GM19455 (cell line): ENCODE measurements at regions not wholly inside any gene's neighbourhood (a gene's known extent, or its start where the extent isn't known, plus 50 kb on each side); places are given as distances from the start of the nearest gene placed in this dataset.
A peak's percentile ranks its signal among the peaks of the same experiment; 100 is the strongest.
"Not testable (repeated sequence)": the region's sequence is repeated elsewhere in the genome, so short reads cannot be mapped to it uniquely, and the experiment has no call there.

ENCODE experiments used
- ATAC-seq: cut with Tn5 transposase; IDR thresholded peaks from one replicate; pipeline ENCODE4 v1.9.1; 2021; ENCODE audit not compliant: unreplicated experiment

DNA sequence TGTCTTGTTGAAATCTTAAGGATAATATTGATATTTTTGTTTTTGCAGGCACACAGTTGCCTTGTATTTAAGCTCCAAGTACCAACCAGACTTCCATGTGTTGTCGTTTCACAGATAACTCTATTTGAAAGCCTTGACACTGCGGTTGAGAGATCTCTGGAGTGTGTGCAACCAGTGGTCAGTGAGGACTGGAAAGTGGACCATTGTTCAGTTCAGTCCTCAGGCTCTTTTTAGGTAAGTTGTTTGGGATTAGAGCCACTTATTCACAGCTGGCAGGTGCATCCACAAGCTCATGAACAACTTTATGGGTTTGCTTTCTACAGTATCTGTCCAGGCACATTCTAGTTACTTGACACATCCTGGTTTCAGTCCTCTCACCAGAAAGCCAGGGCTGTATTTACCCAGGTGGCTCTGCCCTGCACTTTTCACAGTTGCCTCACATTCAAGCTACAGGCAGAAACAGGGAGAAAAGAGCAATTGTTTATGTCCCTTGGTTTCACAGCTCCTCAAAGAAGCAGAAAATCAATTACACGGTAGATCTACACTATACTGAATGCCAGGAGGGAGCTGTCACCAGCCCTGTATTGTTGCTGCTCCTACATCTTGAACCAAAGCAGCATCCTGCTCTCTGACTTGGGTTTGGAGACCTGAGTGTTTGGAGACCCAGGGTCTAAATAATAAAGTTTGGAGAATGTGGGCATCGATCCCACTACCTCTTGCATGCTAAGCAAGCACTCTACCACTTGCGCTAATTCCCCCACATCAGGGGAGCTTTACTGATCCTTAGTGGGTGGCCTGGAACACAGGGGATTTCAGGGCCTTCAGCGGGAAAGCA, 543.3 kb downstream of the PRIM2 start:
- not testable (repeated sequence) for ATAC-seq

DNA sequence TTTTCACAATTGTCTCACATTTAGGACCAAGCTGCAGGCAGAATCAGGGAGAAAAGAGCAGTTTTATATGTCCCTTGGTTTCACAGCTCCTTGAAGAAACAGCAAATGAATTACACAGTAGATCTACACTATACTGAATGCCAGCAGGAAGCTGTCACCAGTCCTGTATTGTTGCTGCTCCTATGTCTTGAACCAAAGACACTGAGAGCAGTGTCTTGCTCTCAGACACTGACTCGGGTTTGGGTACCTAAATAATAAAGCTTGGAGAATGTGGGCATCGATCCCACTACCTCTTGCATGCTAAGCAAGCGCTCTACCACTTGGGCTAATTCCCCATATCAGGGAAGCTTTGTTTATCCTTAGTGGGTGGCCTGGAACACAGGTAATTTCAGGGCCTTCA, 552.7 kb downstream of the PRIM2 start:
- ATAC-seq, result not testable (repeated sequence)

DNA sequence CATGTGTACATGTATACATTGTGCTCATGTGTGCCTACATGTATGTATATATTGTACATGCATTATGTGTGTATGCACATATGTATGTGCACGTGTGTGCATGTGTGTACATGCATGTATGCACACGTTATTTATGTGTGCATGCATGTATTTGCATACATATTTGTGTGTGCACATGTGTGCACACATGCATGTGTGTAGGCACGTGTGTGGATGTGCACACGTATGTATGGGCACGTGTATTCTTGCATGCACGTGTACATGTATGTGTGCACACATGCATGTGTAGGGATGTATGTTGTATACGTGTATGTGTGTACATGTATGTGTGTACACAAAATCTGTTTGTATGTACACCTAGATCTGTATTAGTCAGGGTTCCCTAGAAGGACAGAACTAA, 556.0 kb downstream of the PRIM2 start:
- ATAC-seq, result not testable (repeated sequence)

DNA sequence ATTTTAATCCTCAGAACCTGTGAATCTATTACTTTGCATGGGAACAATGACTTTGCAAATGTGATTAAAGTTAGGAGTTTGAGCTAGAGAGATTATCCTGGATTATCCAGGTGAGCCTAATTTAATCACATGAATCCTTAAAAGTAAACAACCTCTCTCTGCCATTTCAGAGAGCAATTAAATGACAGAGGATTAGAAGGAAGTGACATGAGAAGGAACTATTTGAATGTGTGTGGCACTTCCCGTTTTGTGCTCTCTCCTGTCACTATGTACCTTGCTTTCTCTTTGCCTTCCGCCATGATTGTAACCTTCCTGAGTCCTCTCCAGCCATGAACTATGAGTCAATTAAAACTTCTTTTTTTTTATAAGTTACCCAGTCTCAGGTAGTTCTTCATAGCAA, 559.2 kb downstream of the PRIM2 start:
- not testable (repeated sequence) for ATAC-seq

DNA sequence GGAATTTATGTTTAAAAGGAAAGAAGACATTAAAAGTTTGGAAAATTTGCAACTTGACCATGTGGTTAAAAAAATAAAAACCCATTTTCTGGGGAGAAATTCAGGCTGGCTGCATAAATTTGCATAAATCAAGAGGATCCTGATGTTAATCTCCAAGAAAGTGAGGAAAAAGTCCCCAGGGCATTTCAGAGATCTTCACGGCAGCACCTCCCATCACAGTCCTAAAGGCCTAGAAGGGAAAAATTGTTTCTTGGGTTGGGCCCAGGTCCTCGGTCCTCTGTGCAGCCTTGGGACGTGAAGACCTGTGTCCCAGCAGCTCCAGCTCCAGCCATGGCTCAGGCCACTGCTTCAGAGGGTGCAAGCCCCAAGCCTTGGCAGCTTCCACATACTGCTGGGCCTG, 560.3 kb downstream of the PRIM2 start:
- ATAC-seq, result not testable (repeated sequence)

DNA sequence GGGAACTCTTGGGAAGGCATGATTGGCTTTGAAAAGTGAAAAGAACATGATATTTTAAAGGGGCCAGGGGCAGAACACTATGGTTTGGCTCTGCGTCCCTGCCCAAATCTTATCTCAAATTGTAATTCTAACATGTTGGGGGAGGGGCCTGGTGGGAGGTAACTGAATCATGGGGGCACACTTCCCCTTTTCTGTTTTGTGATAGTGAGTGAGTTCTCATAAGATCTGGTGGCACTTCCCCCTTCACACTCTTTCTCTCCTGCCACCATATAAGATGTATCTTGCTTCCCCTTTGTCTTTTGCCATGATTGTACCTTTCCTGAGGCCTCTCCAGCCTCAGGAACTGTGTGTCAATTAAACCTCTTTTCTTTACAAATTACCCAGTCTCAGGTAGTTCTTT, 561.4 kb downstream of the PRIM2 start:
- not testable (repeated sequence) for ATAC-seq

DNA sequence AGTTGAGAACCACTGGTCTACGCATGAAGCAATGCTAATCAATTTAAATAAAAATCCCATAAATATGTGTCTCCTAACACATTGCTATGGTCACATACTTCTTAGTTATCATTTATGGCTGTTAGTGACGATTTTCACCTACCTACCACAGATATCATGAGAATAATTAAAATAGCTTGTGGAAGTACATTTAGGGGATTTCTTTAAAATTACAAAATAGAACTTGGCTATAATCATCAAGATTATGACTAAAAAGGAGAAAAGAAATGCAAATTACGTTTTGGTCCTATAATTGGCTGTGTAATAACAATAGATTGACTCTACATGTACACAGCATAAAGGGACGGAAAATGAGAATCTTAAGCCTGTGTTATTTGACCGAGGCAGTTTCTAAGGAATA, 581.4 kb downstream of the PRIM2 start:
- ATAC-seq, result peak; percentile 68

DNA sequence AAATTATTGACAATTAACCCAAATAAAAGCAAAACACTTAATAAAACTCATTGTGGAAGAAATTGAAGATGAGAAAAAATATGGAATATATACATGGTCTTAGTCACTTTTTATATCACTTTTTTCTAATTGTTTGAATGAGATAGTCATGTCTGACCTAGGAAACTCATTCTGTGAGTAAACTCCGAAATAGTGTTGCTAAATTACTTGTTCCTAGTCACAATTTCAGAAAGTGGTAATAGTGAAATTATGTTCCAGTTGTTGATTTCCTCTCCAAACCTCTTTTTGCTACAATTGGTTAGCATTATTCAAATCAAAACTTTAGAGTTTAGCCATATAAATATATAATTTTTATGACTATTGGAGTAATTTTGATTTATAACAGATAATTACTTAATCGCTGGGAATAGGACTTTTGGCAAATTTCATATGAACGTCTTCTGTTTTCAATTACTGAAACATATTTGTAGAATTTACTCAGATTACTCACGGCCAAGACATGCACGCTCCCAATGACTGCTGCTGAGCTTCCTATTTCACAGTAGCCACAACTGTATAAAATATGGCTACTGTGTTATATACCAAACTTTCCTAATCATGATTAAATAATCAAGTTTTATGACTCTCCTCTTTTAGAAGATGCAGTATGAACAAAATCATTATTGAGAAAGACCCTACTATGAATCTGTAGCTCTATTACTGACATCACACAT, 583.4 kb downstream of the PRIM2 start:
- not testable (repeated sequence) for ATAC-seq

DNA sequence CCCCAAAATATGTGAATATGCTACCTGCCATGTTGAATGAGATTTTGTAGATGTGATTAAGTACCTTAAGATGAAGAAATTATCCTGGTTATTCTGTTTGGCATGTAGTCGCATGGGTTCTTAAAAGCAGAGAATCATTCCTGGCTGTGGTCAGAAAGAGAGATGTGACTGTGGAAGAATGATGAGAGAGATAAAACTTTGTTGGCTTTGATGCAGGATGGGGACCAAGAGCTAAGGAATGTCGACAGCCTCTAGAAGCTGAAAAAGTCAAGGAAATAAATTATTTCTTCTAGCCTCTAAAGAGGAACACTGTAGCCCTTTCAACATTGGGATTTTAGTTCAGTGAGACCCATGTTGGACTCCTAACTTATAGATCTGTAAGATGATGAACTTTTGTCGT, 584.0 kb downstream of the PRIM2 start:
- ATAC-seq, result not testable (repeated sequence)

DNA sequence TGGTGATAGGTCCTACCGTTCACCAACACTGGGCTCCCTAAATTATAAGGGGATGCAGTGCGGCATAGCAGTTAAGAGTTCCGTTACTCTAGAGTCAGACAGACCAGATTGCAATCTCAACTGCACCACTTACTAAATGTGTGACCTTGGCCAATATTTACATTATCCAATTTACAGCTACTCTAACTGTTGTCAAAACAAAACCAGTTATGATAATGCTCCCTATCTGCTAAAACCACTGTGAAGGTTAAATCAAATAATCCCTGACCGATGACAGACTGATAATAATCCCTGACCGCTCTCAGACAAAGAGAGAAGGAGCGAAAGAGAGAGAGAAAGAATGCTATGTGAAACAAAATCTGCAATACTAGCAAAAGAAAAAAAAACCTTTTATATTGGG, 586.9 kb downstream of the PRIM2 start:
- ATAC-seq, result not testable (repeated sequence)

DNA sequence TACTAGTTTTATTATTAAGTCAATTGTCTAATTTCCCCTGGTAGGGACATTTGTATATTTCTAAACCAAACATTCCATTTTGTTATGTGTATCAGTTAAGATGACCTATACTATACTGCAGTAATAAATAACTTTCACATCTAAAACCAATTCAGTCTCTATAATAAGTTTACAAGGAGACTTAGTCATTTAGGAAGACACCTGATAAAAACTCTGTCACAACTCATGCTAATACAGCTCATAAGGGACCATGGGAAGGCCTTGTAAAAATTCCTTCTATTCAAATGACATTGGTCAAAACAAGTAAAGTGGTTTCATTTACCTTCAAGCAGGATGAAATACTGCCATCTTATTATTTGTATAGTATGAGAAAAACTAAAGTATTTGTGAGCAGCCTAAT, 597.9 kb downstream of the PRIM2 start:
- not testable (repeated sequence) for ATAC-seq

DNA sequence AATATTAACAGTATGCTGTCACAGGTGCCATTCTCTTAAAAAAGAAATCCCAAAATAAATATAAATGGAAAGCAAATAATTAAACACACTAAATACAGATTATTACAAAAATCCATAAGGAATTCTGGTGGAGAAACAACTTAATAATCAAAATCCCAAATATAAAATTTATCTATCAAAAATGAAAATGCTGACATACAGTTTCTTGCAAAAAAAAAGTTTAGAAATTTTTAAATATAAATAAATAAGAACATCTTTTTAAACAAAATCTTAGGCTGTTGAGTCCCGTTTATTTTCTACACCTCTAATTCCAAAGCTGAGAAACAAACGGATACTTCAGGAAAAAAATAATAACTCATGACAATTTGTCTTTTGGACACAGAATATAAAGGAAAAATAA, 625.5 kb downstream of the PRIM2 start:
- ATAC-seq, result not testable (repeated sequence)

DNA sequence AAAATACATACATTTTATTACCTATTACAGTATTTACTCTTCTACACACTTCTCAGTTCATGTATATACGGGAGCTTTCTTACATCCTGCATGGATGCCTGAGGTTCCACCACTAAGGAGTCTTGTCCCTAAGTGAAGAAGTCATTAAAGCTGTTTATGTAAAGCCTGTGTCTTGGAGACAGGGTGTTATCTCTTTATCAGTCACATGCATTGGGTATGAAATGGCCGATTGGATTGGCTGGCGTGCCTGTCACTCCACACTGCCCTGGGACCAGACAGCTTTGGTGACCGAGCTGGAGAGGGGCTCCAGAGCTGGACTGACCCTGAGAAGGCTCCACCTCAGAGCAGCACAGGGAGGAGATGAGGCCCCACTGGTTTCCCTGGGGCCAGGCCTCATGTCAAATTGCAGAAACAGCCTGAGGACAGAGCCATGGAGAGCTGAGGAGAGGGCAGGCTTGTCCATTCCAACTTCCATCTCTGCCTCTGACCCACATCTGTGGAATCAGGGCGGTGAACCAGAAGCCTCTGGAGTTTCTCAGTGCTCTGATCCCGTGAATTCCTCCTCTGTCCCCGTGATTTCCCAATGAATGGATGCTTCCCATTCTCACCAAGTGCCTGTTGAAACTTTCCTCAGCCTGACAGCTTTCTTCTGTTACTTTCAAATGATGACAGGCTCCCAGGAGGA, 628.8 kb downstream of the PRIM2 start:
- ATAC-seq, result not testable (repeated sequence)

DNA sequence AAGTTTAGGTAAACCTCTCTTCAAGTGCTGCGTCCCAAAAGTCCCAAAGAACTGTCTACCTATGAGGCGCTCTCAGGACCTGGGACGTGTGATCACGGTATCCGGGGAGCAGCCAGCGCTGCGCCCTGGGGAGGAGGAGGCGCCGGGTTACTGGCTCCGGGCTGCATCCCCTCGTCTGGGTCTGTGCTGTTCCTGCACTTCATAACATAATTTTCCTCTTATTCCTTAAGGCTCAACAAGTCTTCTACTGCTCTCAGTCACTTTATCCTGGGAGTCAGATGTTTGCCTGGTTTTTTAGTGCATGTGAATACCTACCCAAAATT, 629.3 kb downstream of the PRIM2 start:
- not testable (repeated sequence) for ATAC-seq

DNA sequence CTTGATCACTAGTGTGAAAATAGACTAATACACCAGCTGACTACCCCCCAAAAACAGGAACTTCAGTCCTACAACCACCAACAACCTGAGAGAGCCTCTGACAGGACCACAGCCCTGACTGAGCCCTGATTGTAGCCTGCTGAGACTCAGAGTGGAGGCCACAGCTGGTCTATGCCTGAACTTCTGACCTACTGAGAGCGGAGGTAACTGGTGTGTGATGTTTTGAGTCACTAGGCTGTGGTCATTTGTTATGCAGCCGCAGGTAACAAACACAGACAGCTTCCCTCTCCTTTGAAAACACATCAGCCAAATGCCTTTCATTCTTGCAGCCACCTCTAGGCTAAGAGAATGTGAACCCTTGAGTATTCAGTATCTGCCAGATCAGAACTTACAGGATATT, 631.1 kb downstream of the PRIM2 start:
- ATAC-seq, result not testable (repeated sequence)

DNA sequence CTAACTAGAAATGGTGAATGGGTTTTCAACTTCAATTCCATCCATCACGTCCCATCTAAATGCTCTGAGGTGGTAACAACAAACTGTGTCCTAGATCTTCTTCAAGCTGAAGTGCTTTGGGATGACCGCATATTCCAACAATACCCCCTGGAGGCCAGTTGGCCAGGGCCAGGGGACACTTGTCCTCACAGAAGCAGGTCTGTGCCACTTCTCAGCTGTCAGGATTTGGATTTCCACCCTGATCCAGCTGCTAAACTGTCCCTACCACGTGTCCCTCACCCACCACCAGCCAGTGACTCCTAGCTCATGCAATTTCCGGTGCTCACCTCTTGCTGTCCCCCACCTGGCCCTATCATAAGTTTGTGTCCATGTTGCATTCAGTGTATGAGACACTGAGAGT, 633.0 kb downstream of the PRIM2 start:
- not testable (repeated sequence) for ATAC-seq

DNA sequence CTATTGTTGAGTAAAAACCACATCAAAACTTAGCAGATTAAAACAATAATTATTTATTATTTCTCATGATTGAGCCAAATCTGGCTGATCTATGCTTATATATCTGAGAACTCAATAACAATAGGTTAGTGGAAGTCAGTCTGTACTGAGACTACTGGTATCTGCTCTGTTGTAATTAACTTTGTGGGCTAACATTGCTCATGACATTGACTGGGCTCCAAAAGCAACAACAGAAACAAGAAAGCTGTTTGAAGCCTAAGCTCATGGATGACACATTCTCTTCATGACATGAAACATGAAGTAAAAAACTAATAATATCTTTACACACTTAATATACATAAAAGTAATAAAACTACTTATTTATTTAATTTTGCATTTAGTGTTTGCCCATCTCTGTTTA, 649.3 kb downstream of the PRIM2 start:
- ATAC-seq, result not testable (repeated sequence)

DNA sequence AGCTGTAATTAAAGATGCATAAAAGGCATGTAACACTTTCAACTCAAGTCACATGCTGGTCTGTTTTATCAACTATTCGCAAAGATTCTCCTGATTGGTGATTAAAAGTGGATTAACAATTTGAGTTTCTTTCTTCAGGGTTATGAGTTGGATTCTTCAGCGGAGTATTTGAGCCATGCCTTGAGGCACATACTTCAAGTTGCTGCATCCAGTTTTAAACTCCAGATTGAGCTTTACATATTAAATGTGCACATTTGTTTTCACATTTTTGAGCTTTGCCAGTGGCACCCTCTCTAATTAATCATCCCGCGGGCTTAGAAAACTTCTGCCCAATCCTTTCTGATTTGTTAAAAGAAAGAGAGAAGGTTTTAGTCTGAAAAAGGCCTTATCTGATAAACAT, 654.5 kb downstream of the PRIM2 start:
- not testable (repeated sequence) for ATAC-seq

DNA sequence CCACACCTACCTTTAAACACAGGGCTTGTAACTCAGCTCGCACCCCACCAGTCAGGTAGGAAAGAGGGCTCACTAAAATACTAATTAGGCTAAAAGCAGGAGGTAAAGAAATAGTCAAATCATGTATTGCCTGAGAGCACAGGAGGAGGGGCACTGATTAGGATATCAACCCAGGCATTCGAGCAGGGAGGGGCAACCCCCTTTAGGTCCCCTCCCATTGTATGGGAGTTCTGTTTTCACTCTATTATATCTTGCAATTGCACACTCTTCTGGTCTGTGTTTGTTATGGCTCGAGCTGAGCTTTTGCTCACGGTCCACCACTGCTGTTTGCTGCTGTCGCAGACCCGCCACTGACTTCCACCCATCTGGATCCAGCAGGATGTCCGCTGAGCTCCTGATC, 657.2 kb downstream of the PRIM2 start:
- ATAC-seq, result no peak

DNA sequence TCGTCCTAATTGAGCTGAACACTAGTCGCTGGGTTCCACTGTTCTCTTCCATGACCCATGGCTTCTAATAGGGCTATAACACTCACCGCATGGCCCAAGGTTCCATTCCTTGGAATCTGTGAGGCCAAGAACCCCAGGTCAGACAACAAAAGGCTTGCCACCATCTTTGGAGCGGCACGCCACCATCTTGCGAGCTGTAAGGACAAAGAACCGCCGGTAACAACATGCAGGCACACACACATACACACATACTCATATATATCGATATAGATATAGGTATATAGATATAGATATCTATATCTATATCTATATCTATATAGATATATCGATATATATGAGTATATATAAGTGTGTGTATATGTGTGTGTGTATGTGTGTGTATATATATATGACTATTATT, 657.7 kb downstream of the PRIM2 start:
- ATAC-seq, result not testable (repeated sequence)

DNA sequence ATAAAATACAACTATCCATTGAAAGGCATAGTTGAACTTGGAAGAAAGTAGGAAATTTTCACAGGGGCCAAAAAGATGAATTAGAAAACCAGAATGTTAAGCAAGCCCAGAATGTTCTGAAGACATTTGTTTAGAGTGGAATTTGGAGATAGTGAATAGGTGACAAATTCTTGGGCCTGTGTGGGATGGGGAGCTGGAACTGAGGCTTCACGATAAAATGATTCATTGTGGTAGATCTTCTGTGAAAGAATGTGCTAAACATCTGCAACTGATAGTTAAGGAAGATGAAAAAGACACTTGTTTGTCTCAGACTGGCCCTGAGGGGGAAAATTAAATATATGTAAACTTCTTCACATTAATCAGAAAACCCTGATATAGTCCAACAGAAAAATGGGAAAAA, 658.9 kb downstream of the PRIM2 start:
- ATAC-seq, result not testable (repeated sequence)

DNA sequence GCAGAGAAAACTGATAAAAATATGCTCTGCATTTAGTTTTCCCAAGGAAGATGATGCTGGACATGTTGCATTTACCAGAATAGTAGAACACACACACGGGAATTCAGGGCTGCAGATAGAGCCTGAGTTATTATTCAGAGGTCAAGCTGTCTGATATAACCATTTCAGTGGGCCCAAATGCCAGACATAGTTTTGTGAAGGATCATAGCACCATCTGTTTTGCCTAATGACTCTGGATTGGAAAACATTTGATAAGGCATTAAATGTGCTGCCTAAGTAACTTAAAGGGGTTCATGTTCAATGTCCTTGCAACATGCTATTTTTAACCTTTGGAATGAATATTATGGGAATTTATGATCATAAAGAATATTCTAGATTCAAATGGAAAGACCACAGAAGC, 666.2 kb downstream of the PRIM2 start:
- ATAC-seq, result not testable (repeated sequence)
